ENCODE measurements at regions not wholly inside any gene's neighbourhood (a gene's known extent, or its start where the extent isn't known, plus 50 kb on each side); places are given as distances from the start of the nearest gene placed in this dataset.

- CTCF ChIA-PET, result no interaction called here
- H3K4me1 Mint-ChIP-seq (ENCODE audit: low read depth, unreplicated experiment), result no peaks in the 10 kb centered on the region
- intact Hi-C loops (cut with micrococcal nuclease; ENCODE audit: unreplicated experiment), result no loop called here
- TF ChIP-seq, protein P1, sequence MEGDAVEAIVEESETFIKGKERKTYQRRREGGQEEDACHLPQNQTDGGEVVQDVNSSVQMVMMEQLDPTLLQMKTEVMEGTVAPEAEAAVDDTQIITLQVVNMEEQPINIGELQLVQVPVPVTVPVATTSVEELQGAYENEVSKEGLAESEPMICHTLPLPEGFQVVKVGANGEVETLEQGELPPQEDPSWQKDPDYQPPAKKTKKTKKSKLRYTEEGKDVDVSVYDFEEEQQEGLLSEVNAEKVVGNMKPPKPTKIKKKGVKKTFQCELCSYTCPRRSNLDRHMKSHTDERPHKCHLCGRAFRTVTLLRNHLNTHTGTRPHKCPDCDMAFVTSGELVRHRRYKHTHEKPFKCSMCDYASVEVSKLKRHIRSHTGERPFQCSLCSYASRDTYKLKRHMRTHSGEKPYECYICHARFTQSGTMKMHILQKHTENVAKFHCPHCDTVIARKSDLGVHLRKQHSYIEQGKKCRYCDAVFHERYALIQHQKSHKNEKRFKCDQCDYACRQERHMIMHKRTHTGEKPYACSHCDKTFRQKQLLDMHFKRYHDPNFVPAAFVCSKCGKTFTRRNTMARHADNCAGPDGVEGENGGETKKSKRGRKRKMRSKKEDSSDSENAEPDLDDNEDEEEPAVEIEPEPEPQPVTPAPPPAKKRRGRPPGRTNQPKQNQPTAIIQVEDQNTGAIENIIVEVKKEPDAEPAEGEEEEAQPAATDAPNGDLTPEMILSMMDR (IDR thresholded peaks at IDR 0.05; ENCODE audit: insufficient read depth in 1 of 2, low read depth in 1 of 2, low read length in 1 of 2, severe bottlenecking in 1 of 2, unreplicated experiment in 1 of 2), result no peak
- no peak overlapping the region for H3K27ac Mint-ChIP-seq (ENCODE audit: unreplicated experiment)
- no peak overlapping the region for H3K4me3 Mint-ChIP-seq (ENCODE audit: unreplicated experiment)
- H3K9me3 Mint-ChIP-seq (ENCODE audit: unreplicated experiment), result no peaks in the 10 kb centered on the region
- BruUV-seq (replicated peaks), result no TSS peak
- no peaks in the 10 kb centered on the region for H3K27me3 ChIP-seq (replicated peaks; ENCODE audit: control insufficient read depth, insufficient read depth, low read length)
- H3K4me1 ChIP-seq, result no peaks in the 10 kb centered on the region
- POLR2A ChIA-PET, result no interaction called here
- no peaks in the 10 kb centered on the region for H3K9me3 ChIP-seq
- H3K27me3 Mint-ChIP-seq (ENCODE audit: insufficient read depth, unreplicated experiment), result no peaks in the 10 kb centered on the region
- H3K36me3 ChIP-seq (ENCODE audit: control insufficient read depth, insufficient read depth, low read length), result no peaks in the 10 kb centered on the region
- DNase-seq, result no peak
- no peak overlapping the region for H3K4me3 ChIP-seq (ENCODE audit: low read depth, low read length)
- no peaks in the 10 kb centered on the region for H3K36me3 Mint-ChIP-seq (ENCODE audit: insufficient read depth, unreplicated experiment)
Measured at GRCh38 chr14:28603606-28604005, 163.0 kb upstream of the FOXG1 start.

DNA sequence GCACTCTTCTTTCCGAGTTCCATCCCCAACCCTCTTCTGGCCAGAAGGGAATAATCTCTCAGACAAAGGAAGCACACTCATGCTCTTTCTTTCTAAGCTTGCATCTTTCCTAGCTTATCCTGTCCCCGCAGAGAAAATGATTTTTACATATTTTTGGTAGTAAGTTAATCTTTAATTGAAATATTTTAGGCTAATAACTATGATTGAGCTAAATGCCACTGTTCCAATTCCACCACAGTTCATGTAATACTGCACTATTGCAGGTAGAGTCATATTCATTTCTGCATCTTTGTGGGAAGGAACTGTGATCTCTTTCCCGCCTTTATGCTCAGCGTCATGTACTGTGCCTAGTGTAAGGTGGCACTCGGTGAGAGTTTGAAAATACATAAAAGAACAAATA lies 158.9 kb upstream of the FOXG1 start:
- no peak overlapping the region for H3K4me3 Mint-ChIP-seq (ENCODE audit: unreplicated experiment)
- DNase-seq, result no peak
- ChIA-PET CTCF (no interaction called here), POLR2A (no interaction called here)
- no peaks in the 10 kb centered on the region for H3K36me3 Mint-ChIP-seq (ENCODE audit: insufficient read depth, unreplicated experiment)
- Histone ChIP-seq H3K4me1 (no peaks in the 10 kb centered on the region), H3K27me3 (replicated peaks; ENCODE audit: control insufficient read depth, insufficient read depth, low read length) (no peaks in the 10 kb centered on the region), H3K36me3 (ENCODE audit: control insufficient read depth, insufficient read depth, low read length) (no peaks in the 10 kb centered on the region), H3K4me3 (ENCODE audit: low read depth, low read length) (no peak overlapping the region), H3K9me3 (no peaks in the 10 kb centered on the region)
- H3K4me1 Mint-ChIP-seq (ENCODE audit: low read depth, unreplicated experiment), result no peaks in the 10 kb centered on the region
- no peaks in the 10 kb centered on the region for H3K9me3 Mint-ChIP-seq (ENCODE audit: unreplicated experiment)
- TF ChIP-seq, protein P1 (IDR thresholded peaks at IDR 0.05; ENCODE audit: insufficient read depth in 1 of 2, low read depth in 1 of 2, low read length in 1 of 2, severe bottlenecking in 1 of 2, unreplicated experiment in 1 of 2), result no peak
- no peaks in the 10 kb centered on the region for H3K27me3 Mint-ChIP-seq (ENCODE audit: insufficient read depth, unreplicated experiment)
- no TSS peak for BruUV-seq (replicated peaks)
- H3K27ac Mint-ChIP-seq (ENCODE audit: unreplicated experiment), result no peak overlapping the region
- intact Hi-C loops (cut with micrococcal nuclease; ENCODE audit: unreplicated experiment), result loop anchor here (2.0 kb wide), 1 partner anchor 27 kb away; no protein-coding TSS in a partner anchor

GRCh38 chr14:28608443-28608842 lies 158.1 kb upstream of the FOXG1 start:
- H3K36me3 Mint-ChIP-seq (ENCODE audit: insufficient read depth, unreplicated experiment), result no peaks in the 10 kb centered on the region
- TF ChIP-seq, protein P1 (IDR thresholded peaks at IDR 0.05; ENCODE audit: insufficient read depth in 1 of 2, low read depth in 1 of 2, low read length in 1 of 2, severe bottlenecking in 1 of 2, unreplicated experiment in 1 of 2), result no peak
- ChIA-PET CTCF (no interaction called here), POLR2A (no interaction called here)
- no peaks in the 10 kb centered on the region for H3K4me1 Mint-ChIP-seq (ENCODE audit: low read depth, unreplicated experiment)
- no peaks in the 10 kb centered on the region for H3K4me1 ChIP-seq
- no peaks in the 10 kb centered on the region for H3K27me3 ChIP-seq (replicated peaks; ENCODE audit: control insufficient read depth, insufficient read depth, low read length)
- no peaks in the 10 kb centered on the region for H3K9me3 Mint-ChIP-seq (ENCODE audit: unreplicated experiment)
- no TSS peak for BruUV-seq (replicated peaks)
- no peak for DNase-seq
- H3K4me3 Mint-ChIP-seq (ENCODE audit: unreplicated experiment), result no peak overlapping the region
- no peaks in the 10 kb centered on the region for H3K9me3 ChIP-seq
- H3K27ac Mint-ChIP-seq (ENCODE audit: unreplicated experiment), result no peak overlapping the region
- no peaks in the 10 kb centered on the region for H3K27me3 Mint-ChIP-seq (ENCODE audit: insufficient read depth, unreplicated experiment)
- intact Hi-C loops (cut with micrococcal nuclease; ENCODE audit: unreplicated experiment), result loop anchor here (2.0 kb wide), 1 partner anchor 26 kb away; no protein-coding TSS in a partner anchor
- no peak overlapping the region for H3K4me3 ChIP-seq (ENCODE audit: low read depth, low read length)
- no peaks in the 10 kb centered on the region for H3K36me3 ChIP-seq (ENCODE audit: control insufficient read depth, insufficient read depth, low read length)

All from Caco-2 (cell line).